Fibroblast of mammary gland (primary cell): ENCODE measurements at regions not wholly inside any gene's neighbourhood (a gene's known extent, or its start where the extent isn't known, plus 50 kb on each side); places are given as distances from the start of the nearest gene placed in this dataset.

Source experiments
- DNase-seq: peaks from one replicate; pipeline ENCODE4 v3.0.0-alpha.2; 2010; ENCODE audit warnings: low read depth
- H3K4me3 ChIP-seq: 2 replicates; pipeline ENCODE4 v1.5.1; 2011; ENCODE audit warnings: low read depth, mild to moderate bottlenecking, low read length, moderate library complexity; ENCODE audit not compliant: control insufficient read depth
- CTCF ChIP-seq: conservative IDR thresholded peaks from 2 replicates; pipeline ENCODE4 v1.5.1; 2011; ENCODE audit warnings: low read depth, low read length, inconsistent platforms; ENCODE audit not compliant: control insufficient read depth, insufficient read depth

DNA sequence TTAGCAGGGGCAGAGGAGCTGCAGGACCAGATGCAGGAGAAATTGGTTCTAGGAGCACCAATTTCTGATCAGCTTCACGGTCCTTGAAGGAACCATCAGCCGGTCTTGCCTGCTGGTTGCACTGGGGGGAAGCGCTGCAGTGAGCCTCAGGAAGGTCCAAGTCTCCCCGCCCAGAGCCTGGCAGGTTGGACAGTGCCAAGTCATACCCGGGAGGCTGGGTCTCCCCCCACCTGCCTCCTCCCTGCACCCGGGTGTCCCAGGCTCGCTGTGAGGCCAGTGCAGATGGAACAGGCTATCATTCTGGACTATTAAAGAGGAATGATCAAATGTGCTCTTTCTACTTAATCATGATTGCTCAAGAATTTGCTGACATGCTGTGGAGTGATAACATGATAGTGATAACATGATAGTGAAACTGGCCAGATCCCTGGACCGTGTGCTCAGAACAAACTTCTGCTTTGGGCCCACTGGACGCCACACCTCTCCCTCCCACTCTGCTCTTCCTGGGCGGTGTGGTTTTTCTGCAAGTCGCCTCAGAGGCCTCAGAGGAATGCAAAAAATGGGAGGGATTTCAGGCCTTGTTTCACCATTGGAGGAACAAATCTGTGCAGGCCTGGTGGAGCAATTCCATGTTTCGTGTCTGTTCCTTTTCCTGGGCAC lies 236.0 kb downstream of the IRF8 start:
- no peak for TF ChIP-seq CTCF
- DNase-seq = no peak
- no peak overlapping the region for H3K4me3 ChIP-seq

DNA sequence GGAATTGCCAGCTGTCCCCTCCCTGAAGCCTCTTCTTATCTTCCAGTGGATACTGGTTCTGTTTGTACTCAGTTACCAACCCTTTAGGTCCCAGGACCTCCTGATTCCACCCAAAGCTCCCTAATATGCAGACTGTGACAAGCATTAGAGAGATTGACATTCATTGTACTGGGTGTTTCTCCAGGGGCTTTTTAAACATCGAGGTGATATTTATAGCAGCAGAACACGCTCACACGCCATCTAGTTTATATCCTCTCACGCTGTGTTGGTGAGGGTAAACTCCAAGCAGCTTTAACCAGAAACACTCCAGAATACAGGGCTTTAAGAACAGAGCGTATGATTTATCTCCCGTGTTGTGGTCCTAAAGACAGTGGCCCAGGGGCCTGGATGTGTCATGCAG lies 238.4 kb downstream of the IRF8 start:
- DNase-seq = no peak
- no peak for TF ChIP-seq CTCF
- H3K4me3 ChIP-seq = no peak overlapping the region

- no peak for DNase-seq
- no peak overlapping the region for H3K4me3 ChIP-seq
- TF ChIP-seq CTCF = no peak
Observed at GRCh38 chr16:86138121-86139085, 239.4 kb downstream of the IRF8 start.

DNA sequence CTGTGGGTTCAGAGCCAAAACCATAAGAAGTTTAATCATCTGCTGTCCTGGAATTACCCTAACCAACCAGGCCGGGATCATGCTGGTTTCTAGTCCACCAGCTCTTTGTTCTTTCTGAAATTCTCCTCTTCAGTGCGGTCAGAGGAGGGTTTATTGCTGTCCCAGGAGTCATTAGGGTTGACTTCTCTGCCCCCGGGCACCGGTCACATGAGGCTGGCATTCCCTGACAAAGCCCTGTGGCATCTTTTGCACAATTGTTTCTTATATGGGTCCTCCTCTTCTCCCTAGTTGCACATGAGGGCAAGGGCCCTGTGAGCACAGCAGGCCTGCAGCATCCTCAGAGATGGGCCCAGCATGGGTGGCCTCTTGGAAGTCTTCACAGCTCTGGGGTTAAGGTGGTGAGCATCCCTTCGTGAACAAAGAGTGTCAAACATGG lies 243.9 kb downstream of the IRF8 start:
- no peak for DNase-seq
- TF ChIP-seq CTCF = no peak
- H3K4me3 ChIP-seq = no peak overlapping the region

GRCh38 chr16:86143666-86144065 lies 244.7 kb downstream of the IRF8 start:
- no peak overlapping the region for H3K4me3 ChIP-seq
- no peak for TF ChIP-seq CTCF
- no peak for DNase-seq

GRCh38 chr16:86145669-86146068 lies 246.7 kb downstream of the IRF8 start:
- TF ChIP-seq CTCF = no peak
- DNase-seq = no peak
- H3K4me3 ChIP-seq = no peak overlapping the region
